ENCODE measurements at regions not wholly inside any gene's neighbourhood (a gene's known extent, or its start where the extent isn't known, plus 50 kb on each side); places are given as distances from the start of the nearest gene placed in this dataset.

GRCh38 chr10:29199941-29200679 lies 88.8 kb upstream of the LYZL1 start:
- TF ChIP-seq CTCF (IDR thresholded peaks at IDR 0.05) (no peak), POLR2A (IDR thresholded peaks at IDR 0.05; ENCODE audit: low read depth) (no peak)
